ENCODE measurements at regions not wholly inside any gene's neighbourhood (a gene's known extent, or its start where the extent isn't known, plus 50 kb on each side); places are given as distances from the start of the nearest gene placed in this dataset.
"Not testable (repeated sequence)": the region's sequence is repeated elsewhere in the genome, so short reads cannot be mapped to it uniquely, and the experiment has no call there.

GRCh38 chr1:9440763-9441194 lies 98.5 kb upstream of the SLC25A33 start:
- no peak overlapping the region for H3K4me3 ChIP-seq (ENCODE audit: low read depth, low read length)
- no peak for DNase-seq (ENCODE audit: low read depth)
- no peak for TF ChIP-seq CTCF (IDR thresholded peaks at IDR 0.05; ENCODE audit: insufficient read depth, low read depth, low read length, missing control alignments)

GRCh38 chr1:9441451-9442133 lies 97.7 kb upstream of the SLC25A33 start:
- DNase-seq (ENCODE audit: low read depth), result no peak
- TF ChIP-seq CTCF (IDR thresholded peaks at IDR 0.05; ENCODE audit: insufficient read depth, low read depth, low read length, missing control alignments), result no peak
- H3K4me3 ChIP-seq (ENCODE audit: low read depth, low read length), result no peak overlapping the region

- H3K4me3 ChIP-seq (ENCODE audit: low read depth, low read length), result no peak overlapping the region
- TF ChIP-seq CTCF (IDR thresholded peaks at IDR 0.05; ENCODE audit: insufficient read depth, low read depth, low read length, missing control alignments), result no peak
- no peak for DNase-seq (ENCODE audit: low read depth)
These were observed 96.9 kb upstream of the SLC25A33 start for GRCh38 chr1:9442278-9442846.

- no peak overlapping the region for H3K4me3 ChIP-seq (ENCODE audit: low read depth, low read length)
- TF ChIP-seq CTCF (IDR thresholded peaks at IDR 0.05; ENCODE audit: insufficient read depth, low read depth, low read length, missing control alignments), result no peak
- DNase-seq (ENCODE audit: low read depth), result no peak
These were observed 96.3 kb upstream of the SLC25A33 start for GRCh38 chr1:9442986-9443385.

- no peak for DNase-seq (ENCODE audit: low read depth)
- TF ChIP-seq CTCF (IDR thresholded peaks at IDR 0.05; ENCODE audit: insufficient read depth, low read depth, low read length, missing control alignments), result no peak
- H3K4me3 ChIP-seq (ENCODE audit: low read depth, low read length), result no peak overlapping the region
These were observed 95.3 kb upstream of the SLC25A33 start for GRCh38 chr1:9443913-9444445.

- no peak for TF ChIP-seq CTCF (IDR thresholded peaks at IDR 0.05; ENCODE audit: insufficient read depth, low read depth, low read length, missing control alignments)
- no peak overlapping the region for H3K4me3 ChIP-seq (ENCODE audit: low read depth, low read length)
- DNase-seq (ENCODE audit: low read depth), result no peak
These were observed 94.7 kb upstream of the SLC25A33 start for GRCh38 chr1:9444532-9444931.

- H3K4me3 ChIP-seq (ENCODE audit: low read depth, low read length); DNase-seq (ENCODE audit: low read depth): not testable (repeated sequence)
These were observed 94.2 kb upstream of the SLC25A33 start for GRCh38 chr1:9445081-9445480.
